HCT116 (cell line): ENCODE measurements at regions not wholly inside any gene's neighbourhood (a gene's known extent, or its start where the extent isn't known, plus 50 kb on each side); places are given as distances from the start of the nearest gene placed in this dataset.
"Not testable (repeated sequence)": the region's sequence is repeated elsewhere in the genome, so short reads cannot be mapped to it uniquely, and the experiment has no call there.

ENCODE experiments used
- ATAC-seq: fragments of 200-7000 bp; cut with Tn5 transposase; 2 replicates; pipeline ENCODE4 v1.9.1; 2020; ENCODE audit warnings: mild to moderate bottlenecking, moderate library complexity
- BruUV-seq: library from RNA; stranded (reverse); fragments of 400-500 nt; replicated peaks from 2 replicates; lab custom pipeline; 2021; lab: Mats Ljungman, UMichigan
- CTCF ChIA-PET: fragments of 300-600 bp; sonication (Branson Sonifier 250); formaldehyde crosslinking; loops from one replicate; lab custom pipeline; 2021; ENCODE audit warnings: antibody characterized with exemption; lab: Charles Lee
- POLR2A ChIA-PET: fragments of 300-600, 350-600 bp; sonication (Branson Sonifier 250); formaldehyde crosslinking; loops from one replicate; lab custom pipeline; 2021; ENCODE audit warnings: antibody characterized with exemption; lab: Charles Lee
- RAD21 ChIA-PET, 2 experiments: fragments of 300-600 bp; sonication (Branson Sonifier 250); formaldehyde crosslinking; loops; one replicate each; lab custom pipeline; 2023; ENCODE audit warnings: low total read pairs in 2 of 2; ENCODE audit not compliant: uncharacterized antibody in 2 of 2, unreplicated experiment in 2 of 2, low non-redundant PET in 1 of 2; lab: Charles Lee
- DNase-seq: peaks from one replicate; pipeline ENCODE4 v3.0.0-alpha.2; 2010; ENCODE audit warnings: low read depth, low spot score
- H2AFZ ChIP-seq: fragments of 200-600 bp; shearing (Covaris generic), sonication (generic); 2 replicates; pipeline ENCODE4 v1.6.1; 2017; ENCODE audit warnings: low read depth, mixed run types, mixed read lengths, antibody characterized with exemption, low read length; ENCODE audit not compliant: poor library complexity, severe bottlenecking
- H3K27ac ChIP-seq: 2 replicates; pipeline ENCODE4 v1.5.1; 2012; ENCODE audit warnings: low read depth, low read length
- H3K27me3 ChIP-seq: fragments of 200-600 bp; sonication (generic); 2 replicates; pipeline ENCODE4 v1.6.1; 2016; ENCODE audit warnings: mixed run types, low read length, mixed read lengths; ENCODE audit not compliant: insufficient read depth
- H3K36me3 ChIP-seq, 2 experiments: fragments of 200-500 bp in 1 of 2; fragments of 200-600 bp in 1 of 2; sonication (Bioruptor generic) in 1 of 2; sonication (generic) in 1 of 2; 2 replicates each; pipeline versions ENCODE4 v1.5.1 to v1.6.1; 2014 to 2016; ENCODE audit warnings: low read length in 2 of 2, inconsistent platforms in 1 of 2, mixed read lengths in 1 of 2, mixed run types in 1 of 2; ENCODE audit not compliant: insufficient read depth in 2 of 2, control insufficient read depth in 1 of 2
- H3K4me1 ChIP-seq, 2 experiments: fragments of 200-600 bp in 1 of 2; sonication (generic) in 1 of 2; 2 replicates each; pipeline versions ENCODE4 v1.5.1 to v1.6.1; 2012 to 2017; ENCODE audit warnings: low read length in 2 of 2, inconsistent platforms in 1 of 2, mild to moderate bottlenecking in 1 of 2, mixed read lengths in 1 of 2, mixed run types in 1 of 2, moderate library complexity in 1 of 2; ENCODE audit not compliant: insufficient read depth in 2 of 2, control insufficient read depth in 1 of 2
- H3K4me2 ChIP-seq: fragments of 200-600 bp; sonication (generic); 2 replicates; pipeline ENCODE4 v1.6.1; 2017; ENCODE audit warnings: mixed run types, low read length, mixed read lengths
- H3K4me3 ChIP-seq, 2 experiments: fragments of 200-600 bp in 1 of 2; sonication (generic) in 1 of 2; replicated peaks in 1 of 2; 2 replicates each; pipeline ENCODE4 v1.5.1; 2011 to 2016; ENCODE audit warnings: low read length in 2 of 2, control low read depth in 1 of 2, low read depth in 1 of 2, mild to moderate bottlenecking in 1 of 2, mixed read lengths in 1 of 2, mixed run types in 1 of 2
- H3K79me2 ChIP-seq: fragments of 200-600 bp; sonication (generic); 2 replicates; pipeline ENCODE4 v1.6.1; 2017; ENCODE audit warnings: mild to moderate bottlenecking, mixed run types, low read length, moderate library complexity, mixed read lengths; ENCODE audit not compliant: insufficient read depth
- H3K9ac ChIP-seq: fragments of 200-600 bp; sonication (generic); 2 replicates; pipeline ENCODE4 v1.6.1; 2016; ENCODE audit warnings: low read length, mixed read lengths
- H3K9me2 ChIP-seq: fragments of 200-600 bp; sonication (generic), shearing (Covaris generic); 2 replicates; pipeline ENCODE4 v1.6.1; 2017; ENCODE audit warnings: mixed run types, mild to moderate bottlenecking, moderate library complexity; ENCODE audit not compliant: insufficient read depth
- H3K9me3 ChIP-seq, 2 experiments: fragments of 200-500 bp in 1 of 2; fragments of 200-600 bp in 1 of 2; sonication (Bioruptor generic) in 1 of 2; sonication (generic) in 1 of 2; 2 replicates each; pipeline ENCODE4 v1.6.1; 2014 to 2017; ENCODE audit warnings: low read length in 2 of 2, mixed read lengths in 2 of 2, inconsistent platforms in 1 of 2, low read depth in 1 of 2, mild to moderate bottlenecking in 1 of 2, mixed run types in 1 of 2, moderate library complexity in 1 of 2; ENCODE audit not compliant: control insufficient read depth in 1 of 2, insufficient read depth in 1 of 2
- H4K20me1 ChIP-seq: fragments of 200-600 bp; sonication (generic), shearing (Covaris generic); 2 replicates; pipeline ENCODE4 v1.6.1; 2017; ENCODE audit warnings: mixed run types, mild to moderate bottlenecking, moderate library complexity; ENCODE audit not compliant: insufficient read depth
- RAD21 ChIP-seq: IDR thresholded peaks from 2 replicates; pipeline ENCODE4 v1.6.1; 2012; ENCODE audit warnings: low read depth, mild to moderate bottlenecking
- TCF7L2 ChIP-seq: IDR thresholded peaks from 2 replicates; pipeline ENCODE4 v1.7.0; 2011; ENCODE audit warnings: borderline replicate concordance, inconsistent platforms; ENCODE audit not compliant: insufficient read depth, insufficient read length; ENCODE audit errors: extremely low read depth
- YY1 ChIP-seq: IDR thresholded peaks from 2 replicates; pipeline ENCODE4 v1.6.1; 2011; ENCODE audit warnings: low read length, low read depth, moderate library complexity, mild to moderate bottlenecking; ENCODE audit not compliant: insufficient replicate concordance; ENCODE audit errors: extremely low read depth
- intact Hi-C: fragments of 100-400 bp; cut with micrococcal nuclease; formaldehyde crosslinking; loops from 2 replicates; pipeline ENCODE4 v1.10.0; 2022

GRCh38 chr17:71104225-71104624 is 934.9 kb downstream of the KCNJ2 start (continued):
- no peak for TF ChIP-seq YY1

GRCh38 chr17:71106056-71106455 is 936.7 kb downstream of the KCNJ2 start:
- ATAC-seq, H3K79me2 ChIP-seq, H2AFZ ChIP-seq, DNase-seq, H3K9ac ChIP-seq, H4K20me1 ChIP-seq, H3K4me3 ChIP-seq, intact Hi-C loops, H3K9me3 ChIP-seq, RAD21 ChIA-PET, H3K4me2 ChIP-seq, H3K9me2 ChIP-seq, H3K36me3 ChIP-seq, CTCF ChIA-PET, H3K27me3 ChIP-seq, H3K27ac ChIP-seq, BruUV-seq, H3K4me1 ChIP-seq: not testable (repeated sequence)
- POLR2A ChIA-PET = interaction anchor here (1.0 kb wide), 1 partner anchor 1014 kb away, joined by 5 read pairs; no protein-coding TSS in a partner anchor

GRCh38 chr17:71107136-71107535 is 937.8 kb downstream of the KCNJ2 start:
- no peak overlapping the region for H3K4me2 ChIP-seq
- H3K4me1 ChIP-seq = peaks cover 0 to 7% of the 10 kb centered on the region in 2 experiments; a peak in 1 of 4 replicates
- H4K20me1 ChIP-seq = no peaks in the 10 kb centered on the region
- H3K9me3 ChIP-seq = no peaks in the 10 kb centered on the region
- no peak overlapping the region for H3K27ac ChIP-seq
- intact Hi-C loops = no loop called here
- H3K27me3 ChIP-seq = no peaks in the 10 kb centered on the region
- no peaks in the 10 kb centered on the region for H3K9me2 ChIP-seq
- BruUV-seq = no TSS peak
- TF ChIP-seq RAD21 (no peak), TCF7L2 (no peak)
- TF ChIP-seq, all 23 proteins: peak for 0
- no peak overlapping the region for H3K9ac ChIP-seq
- ChIA-PET CTCF (no interaction called here), POLR2A (interaction anchor here (1.0 kb wide), 1 partner anchor 1013 kb away, joined by 5 read pairs; no protein-coding TSS in a partner anchor), RAD21 (no interaction called here)
- no peak overlapping the region for H3K4me3 ChIP-seq
- ATAC-seq (no peak), DNase-seq (no peak)
- no peak overlapping the region for H2AFZ ChIP-seq
- no peaks in the 10 kb centered on the region for H3K79me2 ChIP-seq
- H3K36me3 ChIP-seq = no peaks in the 10 kb centered on the region
